ENCODE measurements at regions not wholly inside any gene's neighbourhood (a gene's known extent, or its start where the extent isn't known, plus 50 kb on each side); places are given as distances from the start of the nearest gene placed in this dataset.

DNA sequence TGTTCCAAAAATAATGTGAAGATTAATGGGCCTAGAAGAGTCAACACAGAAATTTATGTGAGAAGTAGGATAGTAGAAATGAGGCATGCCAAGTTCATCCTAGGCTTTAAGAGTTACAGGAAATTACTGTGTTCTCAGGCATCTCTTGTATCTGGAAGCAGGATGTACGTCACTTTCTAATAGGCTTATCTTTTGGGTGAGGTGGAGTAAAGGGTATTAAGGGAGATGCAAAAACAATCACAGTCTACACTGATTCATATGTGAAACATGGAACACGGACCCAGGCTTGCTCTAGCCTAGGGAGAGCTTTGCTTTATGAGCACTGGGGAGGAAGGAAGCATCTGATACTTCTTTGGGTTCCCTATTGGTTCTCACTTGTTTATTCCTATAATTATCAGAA is 84.5 kb upstream of the RGS4 start:
- no peak overlapping the region for H3K4me3 ChIP-seq (ENCODE audit: low read depth, low read length)
- DNase-seq (ENCODE audit: low read depth, low spot score), result peak; percentile 58
- TF ChIP-seq, protein P1, sequence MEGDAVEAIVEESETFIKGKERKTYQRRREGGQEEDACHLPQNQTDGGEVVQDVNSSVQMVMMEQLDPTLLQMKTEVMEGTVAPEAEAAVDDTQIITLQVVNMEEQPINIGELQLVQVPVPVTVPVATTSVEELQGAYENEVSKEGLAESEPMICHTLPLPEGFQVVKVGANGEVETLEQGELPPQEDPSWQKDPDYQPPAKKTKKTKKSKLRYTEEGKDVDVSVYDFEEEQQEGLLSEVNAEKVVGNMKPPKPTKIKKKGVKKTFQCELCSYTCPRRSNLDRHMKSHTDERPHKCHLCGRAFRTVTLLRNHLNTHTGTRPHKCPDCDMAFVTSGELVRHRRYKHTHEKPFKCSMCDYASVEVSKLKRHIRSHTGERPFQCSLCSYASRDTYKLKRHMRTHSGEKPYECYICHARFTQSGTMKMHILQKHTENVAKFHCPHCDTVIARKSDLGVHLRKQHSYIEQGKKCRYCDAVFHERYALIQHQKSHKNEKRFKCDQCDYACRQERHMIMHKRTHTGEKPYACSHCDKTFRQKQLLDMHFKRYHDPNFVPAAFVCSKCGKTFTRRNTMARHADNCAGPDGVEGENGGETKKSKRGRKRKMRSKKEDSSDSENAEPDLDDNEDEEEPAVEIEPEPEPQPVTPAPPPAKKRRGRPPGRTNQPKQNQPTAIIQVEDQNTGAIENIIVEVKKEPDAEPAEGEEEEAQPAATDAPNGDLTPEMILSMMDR (IDR thresholded peaks at IDR 0.05; ENCODE audit: low read depth, low read length), result no peak
- in situ Hi-C loops (cut with HindIII; ENCODE audit: low sequenced_read_pairs), result no loop called here

DNA sequence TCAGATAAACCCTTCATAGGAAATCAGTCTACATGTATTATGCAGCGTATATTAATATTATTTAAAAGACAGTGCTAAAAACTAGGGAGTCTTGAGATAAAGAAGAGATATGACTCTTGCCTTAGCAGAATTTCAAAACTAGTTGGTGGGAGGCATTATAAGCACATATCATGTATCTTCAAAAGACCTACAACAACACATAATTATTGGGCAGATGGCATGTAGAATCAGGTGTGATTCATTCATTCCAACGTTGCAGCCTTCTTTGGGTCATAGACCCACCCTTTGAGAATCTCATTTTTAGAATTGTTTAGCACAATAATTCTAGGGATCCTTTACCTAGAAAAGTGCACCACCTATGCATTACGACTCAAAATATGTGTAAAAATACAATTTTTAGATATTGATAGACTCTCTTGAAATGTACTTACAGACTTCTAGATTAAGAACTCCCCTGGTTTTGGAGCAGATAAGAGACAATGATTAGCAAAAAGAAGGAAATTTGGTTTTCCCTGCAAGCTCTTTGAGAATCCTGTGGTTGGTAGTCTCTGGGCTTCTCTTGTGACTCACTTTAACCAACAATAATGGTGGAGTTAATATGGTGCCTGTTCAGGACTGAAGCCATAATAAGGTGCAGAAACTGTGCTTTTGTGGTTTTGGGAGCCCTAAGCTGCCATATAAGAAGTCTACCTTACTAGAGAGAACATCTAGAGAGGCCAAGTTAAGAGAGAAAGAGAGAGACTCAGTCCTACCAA is 85.3 kb upstream of the RGS4 start:
- TF ChIP-seq, protein P1 (IDR thresholded peaks at IDR 0.05; ENCODE audit: low read depth, low read length), result no peak
- peak; percentile 49 for DNase-seq (ENCODE audit: low read depth, low spot score)

DNA sequence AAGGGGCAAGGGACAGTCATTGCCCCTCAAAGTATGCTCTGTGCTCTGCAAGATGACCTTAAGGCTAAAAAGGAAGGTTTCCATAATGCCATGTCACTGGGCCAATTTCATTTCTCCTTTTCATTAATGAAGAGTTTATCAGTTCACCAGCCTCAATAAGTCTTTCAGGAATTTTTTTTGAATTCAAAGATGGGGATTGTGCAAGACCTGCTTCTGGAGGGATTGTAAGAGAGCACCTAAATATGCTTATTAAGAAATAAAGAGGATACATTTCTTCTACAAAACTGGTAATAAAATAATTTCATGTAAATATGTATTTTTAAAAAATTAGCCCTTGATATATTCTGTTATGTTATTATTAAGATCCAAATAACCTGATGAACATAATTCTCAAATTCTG is 86.8 kb upstream of the RGS4 start:
- in situ Hi-C loops (cut with HindIII; ENCODE audit: low sequenced_read_pairs), result no loop called here
- H3K4me3 ChIP-seq (ENCODE audit: low read depth, low read length), result no peak overlapping the region
- TF ChIP-seq, protein P1 (IDR thresholded peaks at IDR 0.05; ENCODE audit: low read depth, low read length), result no peak
- DNase-seq (ENCODE audit: low read depth, low spot score), result no peak

More for the DNA sequence above, 85.3 kb upstream of the RGS4 start:
- H3K4me3 ChIP-seq (ENCODE audit: low read depth, low read length), result no peak overlapping the region
- in situ Hi-C loops (cut with HindIII; ENCODE audit: low sequenced_read_pairs), result no loop called here

DNA sequence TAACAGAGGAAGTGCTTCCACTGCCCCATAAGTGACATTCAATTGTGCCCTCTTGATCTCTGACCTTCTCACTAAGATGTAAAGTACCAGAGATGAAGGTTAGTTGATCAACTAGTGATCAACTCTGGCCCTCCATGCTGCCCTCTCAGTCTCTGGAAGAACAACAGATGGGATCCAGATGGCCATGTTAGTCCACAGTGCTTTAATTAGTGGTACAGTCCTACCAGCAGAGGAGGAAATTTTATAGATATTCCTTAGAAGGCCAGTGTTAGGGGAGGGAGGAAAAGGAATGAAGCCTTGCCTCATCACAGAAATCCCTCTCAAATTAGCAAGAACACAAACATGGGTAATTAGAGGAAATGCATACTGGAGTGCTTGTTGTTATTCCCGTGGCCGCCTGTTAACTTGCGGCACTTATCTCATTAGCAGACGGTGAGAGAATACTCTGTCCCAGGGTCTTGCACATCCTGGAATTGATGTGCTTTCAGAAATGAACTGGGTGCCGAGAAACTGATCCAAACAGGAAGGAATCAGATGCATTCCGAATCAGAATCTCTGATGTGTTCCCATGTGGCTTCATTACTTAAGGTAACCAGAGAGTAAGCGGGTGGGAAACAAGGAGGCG is 91.1 kb upstream of the RGS4 start:
- in situ Hi-C loops (cut with HindIII; ENCODE audit: low sequenced_read_pairs), result no loop called here
- TF ChIP-seq, protein P1 (IDR thresholded peaks at IDR 0.05; ENCODE audit: low read depth, low read length), result no peak
- DNase-seq (ENCODE audit: low read depth, low spot score), result no peak

DNA sequence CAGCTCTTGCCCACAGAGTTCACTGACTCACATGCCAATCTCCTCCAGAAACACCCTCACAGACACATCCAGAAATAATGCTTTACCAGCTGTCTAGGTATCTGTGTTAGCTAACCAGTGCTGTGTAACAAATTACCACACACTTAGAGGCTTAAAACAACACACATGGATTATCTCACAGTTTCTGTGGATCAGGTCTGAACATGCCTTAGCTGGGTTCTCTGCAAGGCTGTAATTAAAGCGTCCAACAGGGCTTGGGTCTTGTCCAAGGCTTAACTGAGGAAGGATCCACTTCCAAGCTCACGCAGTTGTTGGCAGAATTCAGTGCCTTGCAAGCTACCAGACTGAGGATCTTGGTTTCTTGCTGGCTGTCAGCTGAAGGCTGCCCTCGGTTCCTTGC is 92.5 kb upstream of the RGS4 start:
- TF ChIP-seq, protein P1 (IDR thresholded peaks at IDR 0.05; ENCODE audit: low read depth, low read length), result no peak
- in situ Hi-C loops (cut with HindIII; ENCODE audit: low sequenced_read_pairs), result no loop called here
- no peak for DNase-seq (ENCODE audit: low read depth, low spot score)
- no peak overlapping the region for H3K4me3 ChIP-seq (ENCODE audit: low read depth, low read length)

More for the DNA sequence above, 91.1 kb upstream of the RGS4 start:
- H3K4me3 ChIP-seq (ENCODE audit: low read depth, low read length), result no peak overlapping the region

DNA sequence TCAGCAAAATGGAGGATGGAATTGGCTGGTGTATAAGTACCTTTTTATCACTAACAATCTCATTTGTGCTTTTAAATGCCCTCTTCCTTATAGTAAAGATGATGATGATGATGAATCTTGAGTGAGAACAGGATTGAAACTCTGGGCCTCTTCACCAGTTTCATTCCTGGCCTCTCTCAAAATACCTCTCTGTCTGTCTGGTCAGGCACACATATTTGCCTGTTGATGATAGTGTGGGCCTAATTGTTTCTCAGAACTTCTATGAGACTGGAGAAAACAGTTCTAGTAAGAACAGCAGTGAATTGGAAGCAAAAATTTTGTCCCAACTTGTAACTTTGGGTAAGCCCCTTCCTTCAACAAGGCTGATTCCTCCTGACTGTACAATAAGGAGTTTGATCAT is 94.4 kb upstream of the RGS4 start:
- TF ChIP-seq, protein P1 (IDR thresholded peaks at IDR 0.05; ENCODE audit: low read depth, low read length), result no peak
- in situ Hi-C loops (cut with HindIII; ENCODE audit: low sequenced_read_pairs), result no loop called here

More for the DNA sequence above, 94.4 kb upstream of the RGS4 start:
- DNase-seq (ENCODE audit: low read depth, low spot score), result peak; percentile 12
- H3K4me3 ChIP-seq (ENCODE audit: low read depth, low read length), result no peak overlapping the region
